WTC11 (cell line): ENCODE measurements at regions not wholly inside any gene's neighbourhood (a gene's known extent, or its start where the extent isn't known, plus 50 kb on each side); places are given as distances from the start of the nearest gene placed in this dataset.

Experiments used
- JUN ChIP-seq: sonication (generic); formaldehyde crosslinking; IDR thresholded peaks from 2 replicates; pipeline ENCODE4 v1.8.0; 2023; ENCODE audit warnings: mild to moderate bottlenecking, missing genetic modification reagents
- SMAD3 ChIP-seq: sonication (generic); formaldehyde crosslinking; IDR thresholded peaks from 2 replicates; pipeline ENCODE4 v1.8.0; 2022; ENCODE audit warnings: missing genetic modification reagents, mild to moderate bottlenecking, borderline replicate concordance
- SOX15 ChIP-seq: fragments of 250-450 bp; sonication (Bioruptor Pico); IDR thresholded peaks from 2 replicates; pipeline ENCODE4 v1.9.0; 2021; ENCODE audit warnings: mild to moderate bottlenecking
- TF ChIP-seq, protein P1 (sequence below): sonication (generic); formaldehyde crosslinking; IDR thresholded peaks from 2 replicates; pipeline ENCODE4 v1.8.1; 2023; ENCODE audit warnings: mild to moderate bottlenecking, missing genetic modification reagents, moderate library complexity
- TF ChIP-seq, protein P2 (sequence below): sonication (generic); formaldehyde crosslinking; IDR thresholded peaks from 2 replicates; pipeline ENCODE4 v1.8.0; 2023; ENCODE audit warnings: missing genetic modification reagents
- TF ChIP-seq, protein P3 (sequence below): fragments of 200-600 bp; IDR thresholded peaks from 2 replicates; pipeline ENCODE4 v1.8.0; 2022; ENCODE audit warnings: antibody characterized with exemption

DNA sequence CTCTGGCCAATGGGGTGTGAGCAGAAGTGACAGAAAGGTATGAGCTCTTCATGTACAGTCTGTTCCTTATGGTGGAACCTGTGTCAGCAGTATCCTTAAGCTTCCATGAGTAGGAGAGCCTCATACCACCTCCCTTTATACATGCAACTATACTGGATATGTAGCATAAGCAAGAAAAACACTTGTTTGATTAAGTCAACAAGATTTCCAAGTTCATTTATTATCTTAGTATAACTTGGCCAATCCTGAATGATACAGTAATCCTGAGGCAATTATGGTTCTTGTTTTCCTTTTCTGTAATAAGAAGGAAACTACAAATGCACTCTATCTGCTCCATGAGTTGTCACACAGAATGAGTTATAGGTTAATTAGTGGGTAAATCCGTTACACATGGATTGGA lies 409.6 kb upstream of the ID4 start:
- TF ChIP-seq, protein P1, sequence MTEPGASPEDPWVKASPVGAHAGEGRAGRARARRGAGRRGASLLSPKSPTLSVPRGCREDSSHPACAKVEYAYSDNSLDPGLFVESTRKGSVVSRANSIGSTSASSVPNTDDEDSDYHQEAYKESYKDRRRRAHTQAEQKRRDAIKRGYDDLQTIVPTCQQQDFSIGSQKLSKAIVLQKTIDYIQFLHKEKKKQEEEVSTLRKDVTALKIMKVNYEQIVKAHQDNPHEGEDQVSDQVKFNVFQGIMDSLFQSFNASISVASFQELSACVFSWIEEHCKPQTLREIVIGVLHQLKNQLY (CRISPR knock-in tag): no peak
- TF ChIP-seq, protein P2, sequence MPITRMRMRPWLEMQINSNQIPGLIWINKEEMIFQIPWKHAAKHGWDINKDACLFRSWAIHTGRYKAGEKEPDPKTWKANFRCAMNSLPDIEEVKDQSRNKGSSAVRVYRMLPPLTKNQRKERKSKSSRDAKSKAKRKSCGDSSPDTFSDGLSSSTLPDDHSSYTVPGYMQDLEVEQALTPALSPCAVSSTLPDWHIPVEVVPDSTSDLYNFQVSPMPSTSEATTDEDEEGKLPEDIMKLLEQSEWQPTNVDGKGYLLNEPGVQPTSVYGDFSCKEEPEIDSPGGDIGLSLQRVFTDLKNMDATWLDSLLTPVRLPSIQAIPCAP (CRISPR knock-in tag): no peak
- TF ChIP-seq, protein P3, sequence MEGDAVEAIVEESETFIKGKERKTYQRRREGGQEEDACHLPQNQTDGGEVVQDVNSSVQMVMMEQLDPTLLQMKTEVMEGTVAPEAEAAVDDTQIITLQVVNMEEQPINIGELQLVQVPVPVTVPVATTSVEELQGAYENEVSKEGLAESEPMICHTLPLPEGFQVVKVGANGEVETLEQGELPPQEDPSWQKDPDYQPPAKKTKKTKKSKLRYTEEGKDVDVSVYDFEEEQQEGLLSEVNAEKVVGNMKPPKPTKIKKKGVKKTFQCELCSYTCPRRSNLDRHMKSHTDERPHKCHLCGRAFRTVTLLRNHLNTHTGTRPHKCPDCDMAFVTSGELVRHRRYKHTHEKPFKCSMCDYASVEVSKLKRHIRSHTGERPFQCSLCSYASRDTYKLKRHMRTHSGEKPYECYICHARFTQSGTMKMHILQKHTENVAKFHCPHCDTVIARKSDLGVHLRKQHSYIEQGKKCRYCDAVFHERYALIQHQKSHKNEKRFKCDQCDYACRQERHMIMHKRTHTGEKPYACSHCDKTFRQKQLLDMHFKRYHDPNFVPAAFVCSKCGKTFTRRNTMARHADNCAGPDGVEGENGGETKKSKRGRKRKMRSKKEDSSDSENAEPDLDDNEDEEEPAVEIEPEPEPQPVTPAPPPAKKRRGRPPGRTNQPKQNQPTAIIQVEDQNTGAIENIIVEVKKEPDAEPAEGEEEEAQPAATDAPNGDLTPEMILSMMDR: no peak
- no peak for TF ChIP-seq JUN (CRISPR knock-in tag)
- no peak for TF ChIP-seq SMAD3 (CRISPR knock-in tag)
- TF ChIP-seq SOX15 (CRISPR knock-in tag): no peak
